NCI-H146 (cell line): ENCODE measurements at regions not wholly inside any gene's neighbourhood (a gene's known extent, or its start where the extent isn't known, plus 50 kb on each side); places are given as distances from the start of the nearest gene placed in this dataset.

ENCODE experiments used
- DNase-seq: peaks from one replicate; lab custom pipeline; 2025; lab: John Stamatoyannopoulos, UW

DNA sequence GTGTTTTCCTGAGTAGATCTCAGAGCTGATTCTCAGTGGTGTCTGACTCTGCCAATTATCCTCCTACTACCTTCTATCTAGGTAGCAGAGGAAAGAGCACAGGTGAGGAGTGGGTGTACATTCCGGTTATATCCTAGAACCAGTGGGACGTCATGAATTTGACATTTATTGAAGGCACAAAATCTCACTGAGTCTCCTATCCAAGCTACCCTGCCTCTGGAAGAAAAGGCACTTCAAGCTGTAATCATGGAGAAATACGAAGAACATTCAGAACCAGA lies 952.2 kb downstream of the TUSC7 start:
- no peak for DNase-seq

DNA sequence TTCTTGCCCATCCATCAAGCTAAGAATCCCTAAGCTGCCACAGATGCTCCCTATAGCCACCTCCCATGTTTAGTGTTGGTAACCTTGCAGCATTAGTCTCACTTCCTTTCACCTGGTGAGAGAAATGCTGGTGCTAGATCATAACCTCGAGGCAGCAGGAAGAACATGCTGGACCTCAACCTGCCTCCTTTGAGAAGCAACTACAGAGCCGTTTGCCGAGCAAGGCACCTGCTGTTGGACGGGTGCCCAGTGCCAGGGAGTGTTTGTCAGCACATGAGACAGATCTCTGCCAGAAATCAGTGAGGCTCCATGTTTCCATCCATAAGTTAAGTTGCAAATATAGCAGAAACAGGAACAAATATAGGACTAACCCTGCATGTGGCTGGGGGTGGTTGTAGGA lies 955.7 kb downstream of the TUSC7 start:
- DNase-seq = no peak

DNA sequence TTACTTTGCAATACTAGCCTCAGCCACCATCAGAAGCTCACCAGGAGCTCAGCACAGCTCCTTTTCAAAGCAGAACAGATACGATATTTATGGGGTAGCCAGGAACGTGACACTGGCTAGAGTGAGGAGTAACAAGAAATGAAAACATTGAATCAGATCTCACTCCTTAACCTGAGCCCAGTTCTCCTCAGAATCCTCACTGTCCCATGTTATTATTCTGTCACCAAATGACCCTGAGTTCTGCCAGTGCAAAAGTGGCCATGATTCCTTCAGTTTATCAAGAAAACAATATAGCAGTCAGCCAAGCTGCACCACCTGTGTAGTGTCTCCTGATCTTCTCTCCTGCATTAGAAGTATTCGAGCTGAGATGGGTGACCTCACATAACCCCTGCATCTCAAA lies 956.7 kb downstream of the TUSC7 start:
- DNase-seq = no peak

DNA sequence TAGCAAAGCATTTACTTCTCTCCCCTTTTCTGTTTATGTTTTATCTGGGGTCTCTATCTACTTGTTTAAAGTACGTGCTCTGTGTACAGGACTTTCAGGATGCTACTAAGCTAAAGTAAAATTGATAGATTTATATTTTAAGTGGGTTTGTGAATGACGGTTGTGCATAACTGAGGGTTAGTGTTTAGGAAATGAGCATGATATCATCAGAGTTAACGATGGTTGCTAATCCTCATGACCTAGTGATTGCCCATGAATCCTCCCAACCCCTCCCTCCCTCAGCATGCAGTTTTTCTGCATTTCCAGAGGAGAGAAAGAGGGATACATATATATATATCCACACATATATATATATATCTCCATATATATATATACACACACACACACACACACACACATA lies 957.2 kb downstream of the TUSC7 start:
- DNase-seq = no peak

DNA sequence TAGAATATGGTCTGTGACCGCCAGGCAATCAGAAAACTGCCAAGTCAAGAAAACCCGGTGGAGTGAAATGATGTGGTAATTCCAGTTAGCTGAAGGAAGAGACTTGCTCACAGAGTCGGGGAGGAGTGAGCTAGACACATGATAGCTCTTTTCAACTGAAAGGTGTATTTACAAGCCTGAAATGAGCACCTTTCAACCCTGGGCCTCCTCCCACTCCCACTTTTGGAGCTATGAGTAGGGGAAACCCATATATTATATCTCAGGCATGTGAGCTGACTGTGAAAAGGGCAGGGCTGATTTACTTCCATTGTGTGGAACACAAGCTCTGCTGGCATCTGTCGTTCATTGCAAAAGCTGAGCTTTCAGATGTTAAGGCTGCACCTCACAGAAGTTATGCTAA lies 960.2 kb downstream of the TUSC7 start:
- no peak for DNase-seq

DNA sequence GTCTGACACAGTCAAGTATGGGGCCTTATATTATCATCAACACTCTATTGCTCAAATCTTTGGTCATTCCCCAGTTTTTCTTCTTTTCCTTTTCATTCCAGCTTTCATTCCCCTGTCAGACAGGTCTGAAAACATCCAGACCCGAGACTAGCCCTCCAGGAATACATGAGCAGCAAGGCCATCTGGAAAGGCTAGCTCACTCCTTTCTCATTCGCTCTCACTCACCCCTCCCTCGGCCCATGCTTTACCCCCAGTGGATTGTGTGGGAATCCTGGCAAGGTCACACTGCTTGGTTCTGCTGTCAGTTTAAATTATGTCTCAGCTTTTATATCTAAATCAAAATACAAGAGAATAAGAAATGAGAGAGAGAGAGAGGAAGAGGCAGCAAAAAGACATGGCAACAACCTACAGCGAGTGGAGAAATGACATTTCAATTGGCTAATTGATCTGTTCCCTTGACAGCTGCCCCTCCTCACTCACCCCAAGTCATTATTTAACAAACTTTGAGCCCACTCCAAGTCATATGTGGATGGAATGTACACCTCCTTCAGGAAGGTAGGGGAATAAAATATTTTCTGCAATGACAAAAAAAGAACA lies 962.2 kb downstream of the TUSC7 start:
- no peak for DNase-seq

DNA sequence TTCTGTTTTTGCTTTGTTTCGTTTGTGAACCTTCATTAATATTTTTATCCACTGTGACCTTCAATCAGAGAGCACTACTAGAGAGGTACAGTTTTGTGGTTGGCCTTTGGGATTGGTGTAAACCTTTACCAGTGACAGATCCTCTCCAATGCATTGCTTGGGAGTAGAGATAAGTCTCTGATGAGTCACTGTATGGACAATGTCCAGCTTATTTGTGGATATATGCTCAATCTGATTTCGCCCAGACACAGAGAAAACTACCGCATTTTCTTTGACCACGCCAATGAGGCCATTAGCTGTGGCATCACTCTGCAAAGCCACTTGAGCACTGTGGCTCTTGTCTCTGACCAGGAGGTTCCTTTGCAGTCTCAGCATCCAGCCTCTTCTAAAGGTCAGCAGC lies 964.7 kb downstream of the TUSC7 start:
- no peak for DNase-seq

DNA sequence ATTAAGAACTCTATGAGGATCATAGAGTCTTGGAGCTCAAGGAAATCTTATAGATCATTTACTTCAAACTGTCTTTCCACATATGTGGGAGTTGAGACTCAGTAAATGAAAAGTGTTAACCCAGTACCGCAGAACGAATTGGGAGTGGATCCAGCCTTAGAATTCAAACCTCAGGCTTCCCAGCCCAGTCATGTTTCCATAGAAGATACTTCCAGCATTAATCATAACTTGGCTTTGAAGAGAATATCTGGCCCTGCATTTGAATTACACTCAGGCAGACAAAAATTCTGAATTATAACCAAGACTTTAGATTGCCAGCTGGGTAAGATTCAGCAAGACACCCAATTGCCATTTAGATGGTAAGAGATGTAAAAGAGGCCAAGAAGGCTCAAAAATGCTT lies 972.0 kb downstream of the TUSC7 start:
- no peak for DNase-seq

DNA sequence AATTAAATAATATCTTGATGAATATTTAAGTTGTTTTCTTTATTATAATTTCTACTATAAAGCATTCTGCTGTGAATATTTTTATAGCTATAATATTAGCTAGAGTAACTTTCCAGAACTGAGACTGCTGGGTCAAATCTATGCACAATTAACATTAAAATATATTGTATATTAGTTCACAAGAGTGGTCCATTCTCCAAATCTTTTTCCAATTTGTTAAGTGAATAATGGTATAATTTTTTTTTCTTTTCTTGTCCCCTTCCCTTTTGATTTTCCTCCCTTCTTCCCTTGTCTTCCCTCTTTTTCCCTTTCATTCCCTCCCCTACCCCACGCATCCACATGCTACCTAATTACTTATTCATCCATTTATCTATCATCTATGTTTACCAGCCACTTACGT lies 977.5 kb downstream of the TUSC7 start:
- DNase-seq = no peak

DNA sequence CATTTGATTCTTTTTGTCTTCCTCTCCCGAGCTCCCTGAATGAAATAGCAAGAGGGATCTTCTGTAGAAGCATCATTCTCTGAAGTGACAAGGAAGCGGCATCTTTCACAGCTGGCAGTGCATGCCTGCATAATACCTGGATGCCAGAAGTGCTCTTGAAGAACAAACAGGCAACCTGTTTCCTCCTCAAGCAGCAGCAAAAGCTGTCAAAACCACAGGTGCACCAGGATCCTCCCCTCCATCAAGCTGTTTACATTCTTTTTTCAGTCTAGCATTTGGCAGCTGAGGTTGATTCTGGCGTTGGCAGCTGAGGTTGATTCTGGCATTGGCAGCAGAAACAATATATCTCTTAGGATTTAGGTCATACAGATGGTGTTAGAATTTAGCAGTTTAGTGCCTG lies 979.0 kb downstream of the TUSC7 start:
- DNase-seq = no peak

DNA sequence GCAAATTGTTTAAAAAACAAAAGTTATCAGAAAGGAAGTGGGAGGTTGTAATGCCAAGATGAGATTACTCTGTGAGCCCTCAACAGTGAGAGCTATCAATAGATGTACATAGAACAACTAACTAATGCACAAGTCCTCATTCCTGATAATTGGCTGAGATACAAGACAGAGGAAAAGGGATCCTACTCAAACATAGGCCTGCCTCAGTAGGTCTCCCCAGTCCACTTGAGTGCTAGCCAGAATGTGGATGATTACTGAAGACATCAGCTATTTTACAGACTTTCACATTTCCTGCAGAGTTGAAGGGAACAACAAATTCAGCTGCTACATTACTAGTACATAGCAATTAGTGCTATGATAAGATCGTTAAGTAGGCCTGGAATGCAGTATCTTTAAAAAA lies 981.9 kb downstream of the TUSC7 start:
- no peak for DNase-seq

DNA sequence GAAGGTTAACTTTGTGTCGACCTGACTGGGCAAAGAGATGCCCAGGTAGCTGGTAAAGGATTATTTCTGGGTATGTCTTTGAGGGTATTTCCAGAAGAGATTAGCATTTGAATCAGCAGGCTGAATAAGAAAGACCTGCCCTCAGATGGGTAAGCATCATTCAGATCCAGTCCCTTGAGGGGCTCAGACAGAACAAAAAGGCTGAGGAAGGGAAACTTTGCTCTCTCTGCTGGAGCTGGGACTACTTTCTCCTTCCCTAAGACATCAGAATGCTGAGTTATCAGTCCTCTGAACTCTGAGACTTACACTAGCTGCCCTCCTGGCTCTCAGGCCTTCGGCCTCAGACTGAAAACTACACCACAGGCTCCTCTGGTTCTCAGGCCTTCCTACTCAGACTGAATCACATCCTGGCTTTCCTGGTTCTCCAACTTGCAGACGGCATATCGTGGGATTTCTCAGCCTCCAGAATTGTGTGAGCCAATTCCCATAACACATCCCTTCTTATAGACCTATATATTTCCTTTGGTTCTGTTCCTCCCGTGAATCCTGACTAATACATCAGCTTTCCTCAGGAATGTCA lies 982.9 kb downstream of the TUSC7 start:
- no peak for DNase-seq

DNA sequence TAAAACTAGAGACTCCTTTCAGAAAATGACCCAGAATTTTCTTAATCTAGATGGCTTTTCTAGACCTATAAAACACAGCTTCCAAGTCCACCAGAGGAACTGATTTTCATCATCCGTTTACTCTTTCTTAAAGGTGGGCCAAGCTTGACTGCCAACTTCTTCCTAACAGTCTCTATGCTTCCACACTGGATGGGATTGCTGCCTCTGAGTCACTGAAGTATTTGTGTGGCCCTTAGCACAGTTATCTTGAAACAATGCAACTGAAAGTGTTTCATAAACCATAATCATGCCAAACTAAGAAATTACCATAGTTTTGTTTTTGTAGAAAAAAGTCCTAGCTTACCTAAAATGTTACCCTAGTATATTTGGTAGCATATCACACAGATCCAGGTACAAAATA lies 985.7 kb downstream of the TUSC7 start:
- no peak for DNase-seq

DNA sequence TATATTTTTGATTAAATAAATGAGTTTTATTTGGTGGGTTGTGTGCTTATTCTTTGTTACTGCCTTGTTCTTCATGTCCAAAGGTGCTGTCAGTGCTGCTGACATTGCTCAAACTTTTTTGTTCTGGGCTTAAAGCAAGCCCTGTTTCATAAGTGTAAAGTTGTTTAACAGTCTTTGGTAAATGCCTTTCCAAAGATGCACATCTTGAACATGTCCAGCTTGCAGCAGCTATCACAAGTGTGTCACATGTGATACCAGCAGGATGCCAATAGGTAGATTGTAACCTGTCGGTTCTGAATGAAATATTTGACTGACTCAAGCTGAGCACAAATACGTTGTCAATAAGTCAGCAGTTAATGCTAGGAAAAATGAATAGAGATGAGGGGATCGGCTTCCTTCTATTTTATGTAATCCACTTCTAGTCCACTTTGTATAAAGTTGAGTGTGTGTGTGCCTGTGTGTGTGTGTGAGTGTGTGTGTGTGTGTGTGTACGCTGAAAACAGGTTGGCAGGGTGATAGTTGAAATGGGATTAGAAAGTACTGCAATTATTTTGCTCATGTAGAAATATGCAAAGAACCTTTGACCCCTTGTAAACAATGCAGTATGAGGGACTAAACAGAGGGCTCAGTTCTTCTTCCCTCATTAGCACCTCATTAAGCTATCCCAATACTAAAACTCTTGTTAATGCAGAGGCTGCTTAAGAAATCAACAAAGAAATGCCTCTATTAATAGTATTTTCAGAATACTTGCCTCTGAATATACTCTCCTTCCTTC lies 986.5 kb downstream of the TUSC7 start:
- DNase-seq = no peak

DNA sequence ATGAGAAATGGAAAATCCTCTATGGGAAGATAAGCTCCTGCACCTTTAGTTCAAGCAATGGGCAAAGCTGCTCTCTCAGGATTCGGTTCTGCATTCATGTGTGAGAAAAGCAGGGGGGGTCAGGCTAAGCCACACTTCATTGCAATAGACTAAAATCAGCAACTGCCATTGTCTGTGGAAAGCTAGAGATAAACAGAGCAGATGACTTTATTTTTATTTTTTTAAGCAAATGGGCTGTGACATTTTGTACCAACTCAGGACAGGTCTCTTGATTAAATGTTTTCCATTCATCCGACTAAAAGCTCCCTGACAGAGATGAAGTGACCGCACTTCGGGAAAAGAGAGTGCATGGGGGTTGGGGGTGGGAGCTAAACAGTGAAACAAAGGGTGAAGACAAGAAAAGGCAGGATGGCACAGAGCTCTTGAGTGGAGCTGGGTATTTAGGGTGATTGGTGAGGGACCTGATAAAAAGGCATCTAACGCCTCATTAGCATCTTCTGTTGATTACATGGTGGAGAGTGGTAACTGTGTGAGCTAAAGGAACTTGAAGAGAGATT lies 987.4 kb downstream of the TUSC7 start:
- DNase-seq = no peak

DNA sequence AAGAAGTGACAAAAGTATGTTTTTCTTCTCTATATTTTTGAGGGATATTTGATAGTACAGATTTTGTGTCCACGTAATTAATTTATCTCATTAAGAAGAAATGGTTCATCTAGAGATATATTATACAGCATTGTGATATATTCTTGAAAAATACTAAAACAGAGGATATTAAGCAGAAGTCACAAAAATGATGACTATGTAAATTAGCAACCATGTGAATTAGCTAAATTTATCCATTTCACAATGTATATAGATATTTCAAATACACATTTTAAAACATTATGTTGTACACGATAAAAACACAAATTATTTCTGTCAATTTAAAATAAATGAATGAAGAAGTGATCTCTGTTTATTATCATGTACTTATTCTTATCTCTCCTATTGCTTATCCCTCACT lies 989.5 kb downstream of the TUSC7 start:
- DNase-seq = no peak

DNA sequence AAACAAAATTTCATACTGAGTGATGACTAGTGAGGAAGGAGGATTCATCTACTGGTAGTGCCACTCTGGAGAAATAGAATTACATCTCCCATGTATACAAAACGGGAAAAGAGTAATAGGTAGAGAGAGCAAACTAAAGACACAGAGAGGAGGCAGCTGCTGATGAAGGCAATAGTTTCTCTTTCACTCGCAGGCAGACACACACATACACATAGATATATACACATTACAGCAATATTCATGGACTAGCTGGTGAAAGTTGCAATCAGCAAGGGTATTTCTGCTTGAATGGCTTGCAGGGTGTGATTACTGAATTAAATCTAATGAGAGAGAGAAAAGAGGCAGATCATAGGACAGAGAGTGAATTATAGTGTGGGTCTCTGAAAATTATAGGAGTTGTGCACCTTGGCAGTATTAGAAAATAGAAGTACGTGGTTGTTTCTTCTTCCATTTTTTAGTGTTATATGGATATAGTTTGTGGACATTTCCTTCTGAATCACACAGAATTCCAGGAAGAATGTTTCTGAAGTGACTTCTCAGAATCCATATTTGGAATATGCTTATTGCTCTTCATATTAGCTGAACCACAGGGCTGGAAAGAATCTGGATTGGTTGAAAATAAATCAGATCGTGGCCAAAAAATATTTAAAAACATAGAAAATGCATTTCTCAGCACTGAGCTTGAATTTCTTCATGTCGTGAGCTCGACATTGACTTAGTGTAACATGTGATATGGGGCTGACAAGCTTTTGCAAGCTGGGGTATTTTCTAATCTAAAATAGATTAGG lies 991.2 kb downstream of the TUSC7 start:
- DNase-seq = no peak

DNA sequence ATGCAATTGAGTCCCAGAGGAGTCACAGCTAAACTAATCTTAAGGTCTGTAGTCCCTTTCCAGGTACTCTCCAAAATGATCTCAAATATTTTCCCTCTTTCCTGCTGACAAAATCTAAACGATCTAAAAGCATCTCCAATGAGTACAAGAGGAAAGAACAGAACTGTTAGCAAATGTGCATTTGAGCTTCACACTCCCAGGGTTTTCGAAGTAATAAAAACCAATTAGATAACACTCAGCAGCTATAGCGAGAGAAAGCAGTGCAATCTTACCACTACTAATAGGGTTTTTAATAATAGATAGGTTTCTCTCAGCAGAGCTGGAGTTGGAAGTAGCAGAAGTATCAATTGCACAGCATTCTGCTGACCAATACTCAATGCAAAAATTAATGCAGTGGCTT lies 995.4 kb downstream of the TUSC7 start:
- no peak for DNase-seq

DNA sequence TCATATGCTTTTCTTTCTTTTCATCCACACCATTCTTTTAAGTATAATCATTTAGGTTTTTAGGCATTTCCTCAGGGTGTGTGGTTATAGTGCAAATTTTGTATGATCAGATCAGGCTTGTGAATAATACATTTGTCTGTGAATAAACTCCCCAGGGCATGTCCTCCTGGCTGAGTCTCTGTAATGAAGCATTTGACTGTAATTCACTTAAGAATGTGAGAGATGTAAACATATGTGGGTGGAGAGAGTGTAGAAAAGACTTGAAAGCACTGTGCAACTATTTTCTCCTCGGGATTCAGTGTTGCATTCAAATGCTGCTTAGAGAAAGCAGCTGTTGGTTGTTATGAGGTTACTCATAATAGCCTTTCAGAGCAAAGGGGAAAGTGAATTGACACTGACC lies 996.5 kb downstream of the TUSC7 start:
- no peak for DNase-seq

DNA sequence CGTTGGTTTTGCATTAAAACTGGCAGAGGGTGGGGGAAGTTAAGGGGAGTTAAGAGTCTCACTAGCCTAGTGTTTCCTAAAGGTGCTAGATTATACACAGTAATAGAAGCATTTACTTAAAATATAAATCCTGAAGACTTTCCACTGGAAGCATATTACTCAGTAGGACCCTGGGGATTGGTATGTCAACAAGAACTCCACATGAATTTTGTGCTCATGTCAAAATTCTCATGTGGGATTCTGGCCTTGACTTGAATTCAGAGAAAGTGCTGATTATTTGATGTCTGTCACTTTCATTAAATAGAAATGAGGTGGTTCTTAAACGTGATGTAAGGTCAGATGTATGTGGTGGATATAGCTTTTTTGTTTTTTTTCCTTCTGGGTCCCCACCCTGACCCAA lies 997.2 kb downstream of the TUSC7 start:
- DNase-seq = no peak

DNA sequence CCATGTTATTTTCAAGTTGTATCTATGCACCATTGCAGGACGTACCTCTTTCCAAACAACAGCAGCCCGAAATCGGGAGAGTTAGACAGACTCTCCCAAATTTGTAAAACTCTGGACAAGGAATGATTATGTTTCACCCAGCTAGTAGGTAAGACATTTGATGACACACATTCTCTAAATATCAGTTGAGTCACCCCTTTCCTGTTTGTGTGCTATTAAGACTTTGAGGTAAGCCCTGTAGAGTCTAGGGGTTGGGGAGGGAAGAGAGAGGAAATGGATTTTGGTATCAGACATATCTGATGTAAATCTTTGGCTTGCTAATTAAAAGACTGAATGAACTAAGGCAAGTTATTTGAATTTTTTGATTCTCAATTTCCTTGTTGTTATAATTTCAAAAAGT lies 999.0 kb downstream of the TUSC7 start:
- no peak for DNase-seq

DNA sequence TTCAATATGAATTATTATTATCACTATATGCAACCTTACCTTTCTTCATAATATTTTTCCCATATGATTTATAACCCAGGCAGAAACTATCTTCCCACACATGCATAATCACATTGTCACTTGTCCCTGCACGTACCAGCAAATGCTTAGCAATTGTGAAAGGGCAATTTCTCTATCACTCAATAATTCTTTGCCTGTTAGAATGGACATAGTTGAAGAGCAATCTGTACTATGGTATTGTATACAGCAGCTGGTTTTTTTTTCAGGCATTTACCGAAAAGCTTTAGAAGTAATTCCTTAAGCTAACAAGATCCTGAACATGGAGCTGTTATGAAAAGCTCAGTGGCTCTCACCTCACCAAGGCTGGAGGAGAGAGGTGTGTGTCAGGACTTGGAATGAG lies 999.5 kb downstream of the TUSC7 start:
- no peak for DNase-seq

DNA sequence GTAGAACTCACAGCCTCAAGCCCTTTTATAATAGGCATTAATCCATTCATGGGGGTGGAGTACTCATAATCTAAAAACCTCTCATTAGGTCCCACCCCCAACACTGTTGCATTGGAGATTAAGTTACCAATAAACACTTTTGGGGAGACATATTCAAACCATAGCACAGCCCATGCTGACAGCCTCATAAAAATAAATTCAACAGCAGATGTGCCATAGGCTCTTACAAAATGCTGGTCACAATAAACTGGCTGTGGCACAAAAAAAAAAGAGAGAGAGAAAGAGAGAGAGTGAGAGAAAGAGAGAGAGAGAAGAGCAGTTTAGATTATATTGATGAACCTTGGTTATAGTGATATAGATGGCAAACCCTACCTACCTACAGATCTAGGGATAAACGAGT lies 1000.9 kb downstream of the TUSC7 start:
- no peak for DNase-seq
